Liver (tissue), 8 donors: ENCODE measurements at regions not wholly inside any gene's neighbourhood (a gene's known extent, or its start where the extent isn't known, plus 50 kb on each side); places are given as distances from the start of the nearest gene placed in this dataset.

Experiments used
- DNase-seq: peaks from one replicate; pipeline ENCODE4 v3.0.0-alpha.2; 2017; ENCODE audit warnings: low spot score
- H3K27ac ChIP-seq, 2 donors: one replicate each; pipeline ENCODE4 v1.7.0; 2013; ENCODE audit warnings: inconsistent platforms in 2 of 2, low read length in 2 of 2, control low read depth in 1 of 2, low read depth in 1 of 2, mild to moderate bottlenecking in 1 of 2
- H3K27me3 ChIP-seq, 4 donors: one replicate each; pipeline versions ENCODE4 v1.6.1 to v1.7.0; 2013; ENCODE audit warnings: low read length in 3 of 4, inconsistent platforms in 1 of 4, mild to moderate bottlenecking in 1 of 4, moderate library complexity in 1 of 4; ENCODE audit not compliant: control insufficient read depth in 4 of 4, insufficient read depth in 4 of 4
- H3K36me3 ChIP-seq, 4 donors: one replicate each; pipeline versions ENCODE4 v1.6.1 to v1.7.0; 2013; ENCODE audit warnings: low read length in 3 of 4, mild to moderate bottlenecking in 3 of 4, low read depth in 1 of 4, moderate library complexity in 1 of 4; ENCODE audit not compliant: control insufficient read depth in 4 of 4, insufficient read depth in 3 of 4
- H3K4me1 ChIP-seq, 4 donors: one replicate each; pipeline versions ENCODE4 v1.6.1 to v1.7.0; 2013; ENCODE audit warnings: low read length in 3 of 4, mild to moderate bottlenecking in 3 of 4, moderate library complexity in 1 of 4; ENCODE audit not compliant: control insufficient read depth in 4 of 4, insufficient read depth in 4 of 4
- H3K4me3 ChIP-seq, 3 donors: one replicate each; pipeline versions ENCODE4 v1.6.1 to v1.7.0; 2013; ENCODE audit warnings: low read length in 3 of 3, control low read depth in 1 of 3, low read depth in 1 of 3, mild to moderate bottlenecking in 1 of 3
- H3K9ac ChIP-seq, 2 donors: one replicate each; pipeline ENCODE4 v1.7.0; 2013; ENCODE audit warnings: low read length in 2 of 2, mild to moderate bottlenecking in 2 of 2, moderate library complexity in 2 of 2, control low read depth in 1 of 2, low read depth in 1 of 2
- H3K9me3 ChIP-seq, 4 donors: one replicate each; pipeline versions ENCODE4 v1.6.1 to v1.7.0; 2013; ENCODE audit warnings: low read length in 3 of 4; ENCODE audit not compliant: control insufficient read depth in 4 of 4
- CTCF ChIP-seq: fragments of 150-350 bp; IDR thresholded peaks from 2 replicates; pipeline ENCODE4 v1.5.1; 2017; ENCODE audit warnings: improper control_type of control experiment, low read depth, low read length; ENCODE audit not compliant: missing input control
- EGR1 ChIP-seq, 2 donors: IDR thresholded peaks; 2 replicates each; pipeline ENCODE4 v1.6.1; 2016 to 2018; ENCODE audit warnings: antibody characterized with exemption in 2 of 2, low read depth in 2 of 2
- FOXA1 ChIP-seq: IDR thresholded peaks from 2 replicates; pipeline ENCODE4 v1.6.1; 2016; ENCODE audit warnings: antibody characterized with exemption
- FOXA2 ChIP-seq: IDR thresholded peaks from 2 replicates; pipeline ENCODE4 v1.6.1; 2016; ENCODE audit warnings: antibody characterized with exemption
- GABPA ChIP-seq, 2 donors: IDR thresholded peaks in 1 of 2; conservative IDR thresholded peaks in 1 of 2; 2 replicates each; pipeline ENCODE4 v1.6.1; 2016; ENCODE audit warnings: antibody characterized with exemption in 2 of 2, mild to moderate bottlenecking in 1 of 2, moderate library complexity in 1 of 2
- HNF4A ChIP-seq, 2 donors: conservative IDR thresholded peaks; 2 replicates each; pipeline ENCODE4 v1.6.1; 2016; ENCODE audit warnings: antibody characterized with exemption in 2 of 2, mild to moderate bottlenecking in 2 of 2
- HNF4G ChIP-seq: IDR thresholded peaks from 2 replicates; pipeline ENCODE4 v1.6.1; 2016; ENCODE audit warnings: antibody characterized with exemption
- JUND ChIP-seq, 2 donors: IDR thresholded peaks; 2 replicates each; pipeline ENCODE4 v1.6.1; 2016; ENCODE audit warnings: antibody characterized with exemption in 2 of 2
- MAX ChIP-seq: IDR thresholded peaks from 2 replicates; pipeline ENCODE4 v1.6.1; 2016; ENCODE audit warnings: antibody characterized with exemption
- NR2F2 ChIP-seq: IDR thresholded peaks from 2 replicates; pipeline ENCODE4 v1.6.1; 2016; ENCODE audit warnings: antibody characterized with exemption
- RAD21 ChIP-seq, 2 donors: IDR thresholded peaks; 2 replicates each; pipeline ENCODE4 v1.6.1; 2016; ENCODE audit warnings: antibody characterized with exemption in 2 of 2, mild to moderate bottlenecking in 2 of 2
- REST ChIP-seq: IDR thresholded peaks from 2 replicates; pipeline ENCODE4 v1.6.1; 2016; ENCODE audit warnings: antibody characterized with exemption, mild to moderate bottlenecking
- RXRA ChIP-seq, 2 donors: IDR thresholded peaks; 2 replicates each; pipeline ENCODE4 v1.6.1; 2017 to 2018; ENCODE audit warnings: antibody characterized with exemption in 2 of 2, mild to moderate bottlenecking in 1 of 2
- SP1 ChIP-seq: IDR thresholded peaks from 2 replicates; pipeline ENCODE4 v1.6.1; 2018; ENCODE audit warnings: antibody characterized with exemption, mild to moderate bottlenecking
- TAF1 ChIP-seq: conservative IDR thresholded peaks from 2 replicates; pipeline ENCODE4 v1.6.1; 2016; ENCODE audit warnings: antibody characterized with exemption, mild to moderate bottlenecking
- YY1 ChIP-seq: IDR thresholded peaks from 2 replicates; pipeline ENCODE4 v1.6.1; 2016; ENCODE audit warnings: antibody characterized with exemption, mild to moderate bottlenecking
- WGBS: extraction: QIAGEN DNeasy Blood & Tissue Kit; methylation state at CpG from one replicate; pipeline ENCODE4 v1.1.7; 2013; 5-methylcytosine and 5-hydroxymethylcytosine counted together
- TF ChIP-seq, protein P1 (sequence below): IDR thresholded peaks from 2 replicates; pipeline ENCODE4 v1.6.1; 2016; ENCODE audit warnings: antibody characterized with exemption
- TF ChIP-seq, protein P2 (sequence below): IDR thresholded peaks from 2 replicates; pipeline ENCODE4 v1.6.1; 2016; ENCODE audit warnings: antibody characterized with exemption
- donor health status: healthy.
- donor health status: healthy.
- donor health status: healthy.
- donor health status: healthy.
- donor health status: healthy.

GRCh38 chr4:20126906-20127305, 124.8 kb upstream of the SLIT2 start (continued):
- no peak for TF ChIP-seq REST
- TF ChIP-seq RXRA (IDR thresholded peaks at IDR 0.05): no peak
- no peak for TF ChIP-seq JUND (IDR thresholded peaks at IDR 0.05)
- TF ChIP-seq SP1: no peak
- TF ChIP-seq FOXA1: no peak
- no peak for TF ChIP-seq EGR1 (IDR thresholded peaks at IDR 0.05; ENCODE audit: low read depth in 2 of 2)
- TF ChIP-seq YY1: no peak

DNA sequence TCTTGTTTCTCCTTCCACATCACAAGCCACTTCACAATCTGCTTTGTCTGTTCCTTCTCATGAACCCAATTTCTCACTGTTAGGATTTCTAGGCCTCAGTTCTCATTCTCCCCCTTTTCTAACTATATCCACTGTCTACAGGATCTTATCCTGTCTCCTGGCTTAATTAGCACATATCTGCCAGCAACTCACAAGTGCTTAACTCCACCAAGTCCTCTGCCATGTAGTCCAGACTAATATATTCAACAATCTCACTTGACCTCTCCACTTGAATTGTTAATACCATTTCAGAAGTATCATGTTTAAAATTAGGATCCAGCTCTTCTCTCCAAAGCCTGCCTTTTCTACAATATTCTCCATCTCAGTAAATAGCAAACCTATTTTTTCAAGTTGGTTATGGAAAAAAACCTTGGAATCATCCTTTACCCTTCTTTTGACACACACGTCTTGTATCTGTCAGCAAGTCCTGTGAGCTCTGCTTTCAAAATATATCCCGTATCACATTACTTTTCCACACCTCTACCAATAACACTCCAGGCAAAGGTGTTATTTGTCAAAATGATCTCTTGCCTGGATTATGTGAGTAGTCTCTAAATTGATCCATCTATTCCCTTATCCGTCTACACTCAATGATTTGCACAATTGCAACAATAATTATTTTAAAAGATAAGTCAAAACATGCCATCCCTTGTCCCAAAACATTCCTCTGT, 127.2 kb upstream of the SLIT2 start:
- no peaks in the 10 kb centered on the region for H3K27me3 ChIP-seq
- no peak for DNase-seq
- TF ChIP-seq MAX (no peak), SP1 (no peak), GABPA (IDR thresholded peaks at IDR 0.05 in 1 of 2, conservative IDR thresholded peaks at IDR 0.05 in 1 of 2) (no peak), FOXA2 (no peak), RXRA (IDR thresholded peaks at IDR 0.05) (no peak), FOXA1 (no peak), YY1 (no peak), TAF1 (no peak), RAD21 (IDR thresholded peaks at IDR 0.05) (no peak), REST (no peak), HNF4A (conservative IDR thresholded peaks at IDR 0.05) (no peak), NR2F2 (no peak), HNF4G (no peak), EGR1 (IDR thresholded peaks at IDR 0.05; ENCODE audit: low read depth in 2 of 2) (no peak), JUND (IDR thresholded peaks at IDR 0.05) (no peak), CTCF (no peak)
- TF ChIP-seq, protein P1, sequence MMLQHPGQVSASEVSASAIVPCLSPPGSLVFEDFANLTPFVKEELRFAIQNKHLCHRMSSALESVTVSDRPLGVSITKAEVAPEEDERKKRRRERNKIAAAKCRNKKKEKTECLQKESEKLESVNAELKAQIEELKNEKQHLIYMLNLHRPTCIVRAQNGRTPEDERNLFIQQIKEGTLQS: no peak
- TF ChIP-seq, protein P2, sequence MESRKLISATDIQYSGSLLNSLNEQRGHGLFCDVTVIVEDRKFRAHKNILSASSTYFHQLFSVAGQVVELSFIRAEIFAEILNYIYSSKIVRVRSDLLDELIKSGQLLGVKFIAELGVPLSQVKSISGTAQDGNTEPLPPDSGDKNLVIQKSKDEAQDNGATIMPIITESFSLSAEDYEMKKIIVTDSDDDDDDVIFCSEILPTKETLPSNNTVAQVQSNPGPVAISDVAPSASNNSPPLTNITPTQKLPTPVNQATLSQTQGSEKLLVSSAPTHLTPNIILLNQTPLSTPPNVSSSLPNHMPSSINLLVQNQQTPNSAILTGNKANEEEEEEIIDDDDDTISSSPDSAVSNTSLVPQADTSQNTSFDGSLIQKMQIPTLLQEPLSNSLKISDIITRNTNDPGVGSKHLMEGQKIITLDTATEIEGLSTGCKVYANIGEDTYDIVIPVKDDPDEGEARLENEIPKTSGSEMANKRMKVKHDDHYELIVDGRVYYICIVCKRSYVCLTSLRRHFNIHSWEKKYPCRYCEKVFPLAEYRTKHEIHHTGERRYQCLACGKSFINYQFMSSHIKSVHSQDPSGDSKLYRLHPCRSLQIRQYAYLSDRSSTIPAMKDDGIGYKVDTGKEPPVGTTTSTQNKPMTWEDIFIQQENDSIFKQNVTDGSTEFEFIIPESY: no peak
- H3K9ac ChIP-seq: no peak overlapping the region
- no peaks in the 10 kb centered on the region for H3K9me3 ChIP-seq
- H3K27ac ChIP-seq: no peak overlapping the region
- WGBS: 67% methylated on average over 3 of the region's 3 CpGs
- no peaks in the 10 kb centered on the region for H3K4me1 ChIP-seq
- no peak overlapping the region for H3K4me3 ChIP-seq
- H3K36me3 ChIP-seq: no peaks in the 10 kb centered on the region
